Endothelial cell of umbilical vein (primary cell): ENCODE measurements at regions not wholly inside any gene's neighbourhood (a gene's known extent, or its start where the extent isn't known, plus 50 kb on each side); places are given as distances from the start of the nearest gene placed in this dataset.

Experiments
- CTCF ChIP-seq, 2 donors: IDR thresholded peaks; 1 replicate in 1 of 2; 2 replicates in 1 of 2; pipeline ENCODE4 v1.5.1; 2011; ENCODE audit warnings: low read length in 2 of 2, mild to moderate bottlenecking in 2 of 2, moderate library complexity in 2 of 2, control low read depth in 1 of 2, inconsistent platforms in 1 of 2, low read depth in 1 of 2; ENCODE audit not compliant: insufficient read depth in 1 of 2; ENCODE audit errors: extremely low read depth in 1 of 2
- EZH2 ChIP-seq: IDR thresholded peaks from 2 replicates; pipeline ENCODE4 v1.6.1; 2012; ENCODE audit warnings: borderline replicate concordance, low read depth, mild to moderate bottlenecking, moderate library complexity, low read length, inconsistent platforms; ENCODE audit not compliant: severe bottlenecking
- GATA2 ChIP-seq: IDR thresholded peaks from 2 replicates; pipeline ENCODE4 v1.7.0; 2011; ENCODE audit warnings: low read depth, mild to moderate bottlenecking, moderate library complexity, mixed read lengths, low read length; ENCODE audit not compliant: insufficient read length, insufficient read depth
- MAX ChIP-seq: IDR thresholded peaks from 2 replicates; pipeline ENCODE4 v1.6.1; 2011; ENCODE audit not compliant: insufficient read depth, insufficient read length
- POLR2A ChIP-seq: IDR thresholded peaks from 2 replicates; pipeline ENCODE4 v1.6.1; 2012; ENCODE audit warnings: low read depth, mild to moderate bottlenecking, control low read depth, low read length
- POLR2AphosphoS5 ChIP-seq: IDR thresholded peaks from 2 replicates; pipeline ENCODE4 v1.6.1; 2012; ENCODE audit warnings: low read depth, mild to moderate bottlenecking, control low read depth, low read length, moderate library complexity; ENCODE audit not compliant: insufficient read depth

DNA sequence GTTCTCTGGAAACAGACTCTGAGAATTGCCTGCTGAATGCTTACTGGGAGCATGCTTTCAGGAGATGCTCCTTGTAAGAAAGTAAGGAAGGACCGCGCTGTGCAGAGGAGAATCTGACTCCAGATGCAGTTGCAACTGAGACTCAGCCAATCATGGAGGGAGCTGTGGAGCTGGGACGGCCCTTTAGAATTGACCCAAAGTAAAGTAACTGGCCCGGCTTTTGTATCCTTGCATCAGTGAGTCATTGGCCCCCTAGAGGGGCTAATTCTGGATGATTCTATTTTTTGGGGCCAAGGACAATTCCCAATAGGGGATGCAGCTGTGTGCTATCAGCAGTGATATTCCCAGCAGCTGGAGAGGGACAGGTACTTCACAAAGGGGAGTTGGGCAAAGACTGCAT is 170.4 kb downstream of the PTEN start:
- TF ChIP-seq CTCF (IDR thresholded peaks at IDR 0.05; ENCODE audit: extremely low read depth in 1 of 2, insufficient read depth in 1 of 2, low read depth in 1 of 2, low read length in 2 of 2) (no peak), EZH2 (no peak), POLR2A (no peak), GATA2 (no peak), POLR2AphosphoS5 (no peak), MAX (no peak)
